IMR-90 (cell line): ENCODE measurements at regions not wholly inside any gene's neighbourhood (a gene's known extent, or its start where the extent isn't known, plus 50 kb on each side); places are given as distances from the start of the nearest gene placed in this dataset.

Source experiments
- ATAC-seq: fragments of 200-7000 bp; cut with Tn5 transposase; 2 replicates; pipeline ENCODE4 v1.9.1; 2020; ENCODE audit warnings: low read depth, mild to moderate bottlenecking, moderate library complexity
- BruUV-seq: library from RNA; stranded (reverse); fragments of 400-500 nt; replicated peaks from 2 replicates; lab custom pipeline; 2021; lab: Mats Ljungman, UMichigan
- CTCF ChIA-PET: fragments of 300-600 bp; formaldehyde crosslinking; extraction: SDS; loops from one replicate; lab custom pipeline; 2021; ENCODE audit warnings: antibody characterized with exemption; lab: Yijun Ruan, JAX
- POLR2A ChIA-PET: fragments of 300-600 bp; sonication (Branson Sonifier 250); formaldehyde crosslinking; loops from one replicate; lab custom pipeline; 2022; ENCODE audit warnings: antibody characterized with exemption; ENCODE audit not compliant: unreplicated experiment; lab: Charles Lee
- DNase-seq: peaks from one replicate; pipeline ENCODE4 v3.0.0; 2013
- H2AFZ ChIP-seq: replicated peaks from 2 replicates; pipeline ENCODE3; 2013; ENCODE audit warnings: low read length, mild to moderate bottlenecking; ENCODE audit not compliant: poor library complexity
- H2AK5ac ChIP-seq: 2 replicates; pipeline ENCODE4 v1.6.1; 2013; ENCODE audit warnings: low read depth, low read length, inconsistent platforms
- H2AK9ac ChIP-seq: replicated peaks from 2 replicates; pipeline ENCODE3; 2013; ENCODE audit warnings: mild to moderate bottlenecking, low read depth, low read length, moderate library complexity; ENCODE audit not compliant: poor library complexity
- H2BK120ac ChIP-seq: 2 replicates; pipeline ENCODE4 v1.6.1; 2013; ENCODE audit warnings: low read depth, low read length, inconsistent platforms
- H2BK15ac ChIP-seq: 3 replicates; pipeline ENCODE4 v1.6.1; 2013; ENCODE audit warnings: low read depth, low read length, inconsistent platforms
- H2BK20ac ChIP-seq: 2 replicates; pipeline ENCODE4 v1.6.1; 2013; ENCODE audit warnings: low read depth, mild to moderate bottlenecking, inconsistent platforms, low read length, moderate library complexity
- H2BK5ac ChIP-seq: 2 replicates; pipeline ENCODE4 v1.6.1; 2013; ENCODE audit warnings: mild to moderate bottlenecking, low read depth, low read length, inconsistent platforms; ENCODE audit not compliant: poor library complexity, severe bottlenecking
- H3K14ac ChIP-seq: replicated peaks from 2 replicates; pipeline ENCODE4 v1.6.1; 2013; ENCODE audit warnings: low read depth, low read length, inconsistent platforms
- H3K18ac ChIP-seq: 2 replicates; pipeline ENCODE4 v1.6.1; 2013; ENCODE audit warnings: low read depth, low read length, control low read depth
- H3K23ac ChIP-seq: 2 replicates; pipeline ENCODE4 v1.6.1; 2013; ENCODE audit warnings: low read depth, low read length, inconsistent platforms
- H3K27ac ChIP-seq: 2 replicates; pipeline ENCODE4 v1.5.1; 2013; ENCODE audit warnings: mild to moderate bottlenecking, control low read depth, low read length; ENCODE audit not compliant: insufficient read depth
- H3K27me3 ChIP-seq: 2 replicates; pipeline ENCODE4 v1.6.1; 2013; ENCODE audit warnings: low read length; ENCODE audit not compliant: control insufficient read depth, insufficient read depth
- H3K36me3 ChIP-seq: 2 replicates; pipeline ENCODE4 v1.6.1; 2013; ENCODE audit warnings: low read length, mixed read lengths; ENCODE audit not compliant: control insufficient read depth, insufficient read depth
- H3K4ac ChIP-seq: 2 replicates; pipeline ENCODE4 v1.6.1; 2013; ENCODE audit warnings: low read depth, low read length, inconsistent platforms
- H3K4me1 ChIP-seq: 2 replicates; pipeline ENCODE4 v1.6.1; 2013; ENCODE audit warnings: low read length, mixed read lengths; ENCODE audit not compliant: control insufficient read depth, insufficient read depth
- H3K4me2 ChIP-seq: 2 replicates; pipeline ENCODE4 v1.6.1; 2013; ENCODE audit warnings: low read depth, mild to moderate bottlenecking, control low read depth, low read length, moderate library complexity
- H3K4me3 ChIP-seq: 2 replicates; pipeline ENCODE4 v1.5.1; 2013; ENCODE audit warnings: low read depth, mild to moderate bottlenecking, control low read depth, low read length, moderate library complexity; ENCODE audit not compliant: insufficient read depth
- H3K56ac ChIP-seq: 2 replicates; pipeline ENCODE4 v1.6.1; 2013; ENCODE audit warnings: low read length, inconsistent platforms; ENCODE audit not compliant: insufficient read depth; ENCODE audit errors: extremely low read depth
- H3K79me1 ChIP-seq, 2 experiments: 2 replicates each; pipeline ENCODE4 v1.6.1; 2013; ENCODE audit warnings: low read length in 2 of 2, inconsistent platforms in 1 of 2, low read depth in 1 of 2
- H3K9ac ChIP-seq: 2 replicates; pipeline ENCODE4 v1.6.1; 2013; ENCODE audit warnings: low read depth, low read length, control low read depth
- H3K9me1 ChIP-seq: 2 replicates; pipeline ENCODE4 v1.6.1; 2013; ENCODE audit warnings: low read length, inconsistent platforms; ENCODE audit not compliant: insufficient read depth
- H3K9me3 ChIP-seq: 2 replicates; pipeline ENCODE4 v1.6.1; 2013; ENCODE audit warnings: low read length; ENCODE audit not compliant: control insufficient read depth, insufficient read depth
- H4K20me1 ChIP-seq: 2 replicates; pipeline ENCODE4 v1.6.1; 2013; ENCODE audit warnings: low read length, inconsistent platforms; ENCODE audit not compliant: insufficient read depth
- H4K5ac ChIP-seq: 2 replicates; pipeline ENCODE4 v1.6.1; 2013; ENCODE audit warnings: mild to moderate bottlenecking, low read depth, low read length, control low read depth
- H4K8ac ChIP-seq, 2 experiments: 2 replicates each; pipeline ENCODE4 v1.6.1; 2013; ENCODE audit warnings: low read depth in 2 of 2, low read length in 2 of 2, control low read depth in 1 of 2, inconsistent platforms in 1 of 2
- H4K91ac ChIP-seq: 2 replicates; pipeline ENCODE4 v1.6.1; 2013; ENCODE audit warnings: low read depth, low read length, inconsistent platforms; ENCODE audit not compliant: insufficient read depth
- BHLHE40 ChIP-seq: fragments of 150-350 bp; IDR thresholded peaks from 2 replicates; pipeline ENCODE4 v1.6.1; 2016; ENCODE audit warnings: mild to moderate bottlenecking, low read depth, low read length
- MXI1 ChIP-seq: IDR thresholded peaks from 2 replicates; pipeline ENCODE4 v1.6.1; 2012; ENCODE audit warnings: low read depth, mild to moderate bottlenecking, low read length, moderate library complexity, borderline replicate concordance
- POLR2A ChIP-seq: IDR thresholded peaks from 2 replicates; pipeline ENCODE4 v1.6.1; 2012; ENCODE audit warnings: mild to moderate bottlenecking, low read depth, low read length
- WGBS, 2 experiments: methylation state at CpG; one replicate each; pipeline versions ENCODE4 v1.1.5 to v1.1.7; 2013; ENCODE audit warnings: missing lambda C conversion rate in 2 of 2; ENCODE audit not compliant: insufficient read length in 1 of 2; ENCODE audit errors: extremely low coverage in 2 of 2; 5-methylcytosine and 5-hydroxymethylcytosine counted together
- dilution Hi-C: fragments of 300-500 bp; cut with HindIII; formaldehyde crosslinking; loops from one replicate; pipeline ENCODE4 v1.14.3; 2018; ENCODE audit warnings: low sequenced_read_pairs; ENCODE audit not compliant: unreplicated experiment
- in situ Hi-C: fragments of 300-500 bp; cut with MboI; formaldehyde crosslinking; loops from 3 replicates; pipeline ENCODE4 v1.14.3; 2019; ENCODE audit warnings: low sequenced_read_pairs, inconsistent platforms, mixed read lengths
- intact Hi-C: fragments of 100-400 bp; cut with micrococcal nuclease; formaldehyde crosslinking; loops from 2 replicates; pipeline ENCODE4 v1.10.0; 2022

DNA sequence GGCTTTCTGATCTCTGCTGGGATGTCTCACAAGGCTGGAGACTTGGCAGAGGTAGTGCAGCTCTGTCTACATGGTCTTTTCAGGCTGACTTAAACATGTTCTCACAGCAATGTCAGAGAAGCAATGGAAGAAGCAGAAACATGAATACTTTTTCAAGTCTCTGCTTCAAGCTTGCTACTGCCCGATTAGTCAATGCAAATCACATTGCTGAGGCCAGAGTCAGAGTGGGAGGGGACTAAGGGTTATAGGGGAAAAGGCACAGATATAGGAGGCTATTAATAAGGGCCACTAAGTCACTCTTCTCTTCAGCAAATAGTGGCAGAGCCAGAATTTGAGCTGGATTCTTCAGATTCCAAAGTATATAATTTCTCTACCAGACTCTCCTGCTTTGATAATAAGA is 390.5 kb downstream of the TMEM135 start:
- Histone ChIP-seq H3K27ac (no peak overlapping the region), H2AFZ (peak overlapping the region; percentile 61)
- BruUV-seq, result no TSS peak

More for the DNA sequence above, 390.5 kb downstream of the TMEM135 start:
- Histone ChIP-seq H3K79me1 (no peaks in the 10 kb centered on the region), H3K27me3 (no peaks in the 10 kb centered on the region), H2BK20ac (peak overlapping the region; percentile 93), H4K20me1 (no peaks in the 10 kb centered on the region), H4K8ac (peak overlapping the region; percentile 72 to 85; a peak in 3 of 4 replicates), H3K4me3 (no peak overlapping the region), H4K5ac (peak overlapping the region; percentile 55; the same call in 1 of the 2 replicates), H3K56ac (peak overlapping the region; percentile 48; the same call in 1 of the 2 replicates), H3K4me1 (peaks cover 25% of the 10 kb centered on the region), H3K4me2 (no peak overlapping the region), H3K14ac (peak overlapping the region; percentile 84), H2BK120ac (peak overlapping the region; percentile 94), H2BK5ac (peak overlapping the region; percentile 74), H3K9me1 (peaks cover 17% of the 10 kb centered on the region; the same call in 1 of the 2 replicates), H4K91ac (peak overlapping the region; percentile 95), H2AK9ac (no peak overlapping the region), H2BK15ac (peak overlapping the region; percentile 99; the same call in 2 of the 3 replicates), H3K36me3 (no peaks in the 10 kb centered on the region), H3K23ac (peak overlapping the region; percentile 88), H3K9me3 (no peaks in the 10 kb centered on the region), H3K18ac (peak overlapping the region; percentile 76; the same call in 1 of the 2 replicates), H3K9ac (peak overlapping the region; percentile 3; the same call in 1 of the 2 replicates), H3K4ac (peak overlapping the region; percentile 91), H2AK5ac (peak overlapping the region; percentile 59)
- CTCF ChIA-PET, result interaction anchor here (0.8 to 0.9 kb wide), 2 partner anchors 75 to 76 kb away, joined by 3 read pairs; no protein-coding TSS in a partner anchor
- WGBS, 2 experiments, result no CpG with 5 or more reads among the region's 1 CpG
- in situ Hi-C loops, result no loop called here
- intact Hi-C loops, result no loop called here
- DNase-seq, result peak; percentile 61
- peak; percentile 54 for ATAC-seq
- dilution Hi-C loops, result no loop called here
- POLR2A ChIA-PET, result interaction anchor here (0.6 kb wide), 1 partner anchor 17 kb away, joined by 3 read pairs; no protein-coding TSS in a partner anchor
- TF ChIP-seq BHLHE40 (no peak), MXI1 (no peak), POLR2A (no peak)
